ENCODE measurements at regions not wholly inside any gene's neighbourhood (a gene's known extent, or its start where the extent isn't known, plus 50 kb on each side); places are given as distances from the start of the nearest gene placed in this dataset.

DNA sequence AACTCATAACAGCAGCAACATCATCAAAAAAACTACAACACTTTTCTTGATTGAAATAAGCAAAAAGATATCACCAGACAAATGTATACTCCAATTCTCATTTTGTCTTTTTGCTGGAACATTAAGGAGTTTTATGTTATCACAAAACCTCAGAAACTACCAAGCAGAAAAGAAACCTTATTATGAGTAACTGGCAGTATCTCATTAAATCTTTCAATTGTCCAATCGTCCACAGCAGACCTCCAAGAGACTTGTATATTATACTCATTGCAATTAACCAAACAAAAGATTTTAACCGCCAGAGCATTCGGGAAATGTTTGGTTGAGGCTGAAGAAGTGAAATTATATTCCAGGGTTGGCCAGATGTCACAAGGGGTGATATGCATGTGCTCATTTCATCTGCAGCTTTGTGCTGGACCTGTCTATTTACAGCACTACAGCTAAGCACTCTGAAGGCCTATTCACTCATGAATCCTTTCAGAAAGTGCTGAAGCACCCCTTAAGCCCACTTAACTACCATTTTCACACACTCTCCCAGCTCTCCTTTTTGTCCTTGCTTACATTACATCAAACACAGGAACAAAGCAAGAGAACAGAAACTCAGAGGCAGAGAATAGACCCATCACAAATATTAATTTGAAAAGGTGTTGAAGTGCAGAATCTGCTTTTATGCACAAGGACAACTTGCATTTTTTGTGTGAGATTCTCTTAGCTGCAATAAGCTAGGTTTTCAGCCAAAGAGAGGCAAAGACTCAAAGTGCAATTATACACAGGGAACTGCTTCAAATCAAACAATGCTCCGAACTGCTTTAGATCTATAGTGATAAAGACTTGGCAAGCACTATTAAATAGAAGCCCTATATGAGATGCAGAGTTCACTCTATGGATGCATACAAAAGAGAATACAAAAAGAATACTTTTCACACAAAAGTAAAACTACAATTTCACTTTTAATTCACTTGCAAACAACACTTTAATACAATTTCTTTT lies 150.4 kb upstream of the POU5F2 start:
- TF ChIP-seq EZH2 (IDR thresholded peaks at IDR 0.05; ENCODE audit: insufficient read depth, poor library complexity, severe bottlenecking) (no peak), EZH2phosphoT487 (IDR thresholded peaks at IDR 0.05; ENCODE audit: insufficient read depth, low read depth) (no peak)

Measured in GM23248 (cell line).